B cell (primary cell): ENCODE measurements at regions not wholly inside any gene's neighbourhood (a gene's known extent, or its start where the extent isn't known, plus 50 kb on each side); places are given as distances from the start of the nearest gene placed in this dataset.

Experiments used
- EZH2 ChIP-seq: IDR thresholded peaks from 2 replicates; pipeline ENCODE4 v1.6.1; 2012; ENCODE audit warnings: borderline replicate concordance, low read depth, mild to moderate bottlenecking, moderate library complexity, low read length; ENCODE audit not compliant: insufficient read depth, poor library complexity, severe bottlenecking
- TF ChIP-seq, protein P1 (sequence below): fragments of 200-600 bp; IDR thresholded peaks from one replicate; pipeline ENCODE4 v1.8.0; 2022; ENCODE audit warnings: antibody characterized with exemption, mild to moderate bottlenecking

DNA sequence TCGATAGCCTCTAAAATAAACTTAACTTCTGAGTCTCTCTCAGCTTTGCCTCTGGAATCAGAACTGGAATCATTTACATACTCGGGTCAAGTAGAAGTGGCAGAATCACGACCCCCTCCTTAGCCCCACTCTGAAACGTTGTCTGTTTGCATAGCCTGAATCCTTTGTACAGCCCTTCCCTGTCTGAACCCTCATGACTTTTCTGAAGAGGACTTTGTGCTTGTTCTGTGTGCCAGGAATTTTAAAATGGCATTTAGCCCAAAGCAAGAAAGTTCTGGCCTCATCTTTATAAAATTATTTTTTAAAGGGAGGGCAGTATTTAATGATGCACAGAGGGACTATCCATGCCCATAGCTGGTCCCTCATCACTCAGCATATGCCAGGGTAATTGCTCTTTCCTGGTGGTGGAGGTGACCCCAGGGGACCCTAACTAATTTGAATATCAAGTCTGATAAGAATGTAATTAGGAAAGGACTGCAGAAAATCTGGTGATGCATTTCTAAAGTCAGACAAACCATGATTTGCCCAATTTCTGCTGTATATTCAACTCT is 342.7 kb upstream of the TNRC6C start:
- TF ChIP-seq, protein P1, sequence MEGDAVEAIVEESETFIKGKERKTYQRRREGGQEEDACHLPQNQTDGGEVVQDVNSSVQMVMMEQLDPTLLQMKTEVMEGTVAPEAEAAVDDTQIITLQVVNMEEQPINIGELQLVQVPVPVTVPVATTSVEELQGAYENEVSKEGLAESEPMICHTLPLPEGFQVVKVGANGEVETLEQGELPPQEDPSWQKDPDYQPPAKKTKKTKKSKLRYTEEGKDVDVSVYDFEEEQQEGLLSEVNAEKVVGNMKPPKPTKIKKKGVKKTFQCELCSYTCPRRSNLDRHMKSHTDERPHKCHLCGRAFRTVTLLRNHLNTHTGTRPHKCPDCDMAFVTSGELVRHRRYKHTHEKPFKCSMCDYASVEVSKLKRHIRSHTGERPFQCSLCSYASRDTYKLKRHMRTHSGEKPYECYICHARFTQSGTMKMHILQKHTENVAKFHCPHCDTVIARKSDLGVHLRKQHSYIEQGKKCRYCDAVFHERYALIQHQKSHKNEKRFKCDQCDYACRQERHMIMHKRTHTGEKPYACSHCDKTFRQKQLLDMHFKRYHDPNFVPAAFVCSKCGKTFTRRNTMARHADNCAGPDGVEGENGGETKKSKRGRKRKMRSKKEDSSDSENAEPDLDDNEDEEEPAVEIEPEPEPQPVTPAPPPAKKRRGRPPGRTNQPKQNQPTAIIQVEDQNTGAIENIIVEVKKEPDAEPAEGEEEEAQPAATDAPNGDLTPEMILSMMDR: no peak
- TF ChIP-seq EZH2: no peak
